ENCODE measurements at regions not wholly inside any gene's neighbourhood (a gene's known extent, or its start where the extent isn't known, plus 50 kb on each side); places are given as distances from the start of the nearest gene placed in this dataset.
"Not testable (repeated sequence)": the region's sequence is repeated elsewhere in the genome, so short reads cannot be mapped to it uniquely, and the experiment has no call there.

- DNase-seq = no peak
These were observed 664.0 kb downstream of the XPNPEP1 start for GRCh38 chr10:109259293-109259692.

DNA sequence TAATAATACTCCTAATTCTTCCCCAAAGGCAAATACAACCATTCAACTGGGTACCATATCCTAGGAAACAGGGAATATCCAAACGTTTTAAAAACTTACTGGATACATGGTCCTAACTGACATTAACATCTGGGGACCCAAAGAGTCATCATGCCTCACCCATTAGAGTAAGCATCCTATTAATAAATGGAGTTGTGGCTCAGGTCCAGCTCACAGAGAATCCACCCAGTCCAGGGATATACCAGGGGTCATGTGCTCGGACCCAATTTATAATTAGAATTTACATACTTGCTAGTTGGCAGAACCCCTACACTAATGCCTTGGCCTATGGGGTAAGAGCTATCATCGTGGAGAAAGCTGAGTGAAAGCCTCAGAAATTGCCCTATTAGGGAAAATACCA is 670.0 kb downstream of the XPNPEP1 start:
- DNase-seq = no peak

- DNase-seq = no peak
These were observed 673.2 kb downstream of the XPNPEP1 start for GRCh38 chr10:109250152-109250551.

DNA sequence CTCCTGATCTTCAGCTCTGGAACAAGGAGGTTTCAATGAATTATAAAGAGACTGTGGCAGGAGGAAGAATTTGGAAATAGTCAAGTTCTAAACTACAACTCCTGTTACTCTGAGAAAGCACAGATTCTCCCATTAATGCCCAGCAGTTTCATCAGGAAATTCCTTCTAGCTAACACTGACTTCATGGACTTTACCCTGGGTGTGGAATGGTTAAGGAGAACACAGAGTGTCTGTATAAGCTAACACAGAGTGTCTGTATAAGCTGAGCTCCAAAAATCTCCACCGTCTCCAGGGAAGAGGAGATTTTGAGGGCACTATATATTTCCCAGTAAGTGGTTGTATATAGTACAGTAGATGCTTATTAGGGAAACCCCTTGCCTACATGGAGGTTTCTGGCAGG is 675.5 kb downstream of the XPNPEP1 start:
- no peak for DNase-seq

- no peak for DNase-seq
These were observed 677.5 kb downstream of the XPNPEP1 start for GRCh38 chr10:109245821-109246220.

DNA sequence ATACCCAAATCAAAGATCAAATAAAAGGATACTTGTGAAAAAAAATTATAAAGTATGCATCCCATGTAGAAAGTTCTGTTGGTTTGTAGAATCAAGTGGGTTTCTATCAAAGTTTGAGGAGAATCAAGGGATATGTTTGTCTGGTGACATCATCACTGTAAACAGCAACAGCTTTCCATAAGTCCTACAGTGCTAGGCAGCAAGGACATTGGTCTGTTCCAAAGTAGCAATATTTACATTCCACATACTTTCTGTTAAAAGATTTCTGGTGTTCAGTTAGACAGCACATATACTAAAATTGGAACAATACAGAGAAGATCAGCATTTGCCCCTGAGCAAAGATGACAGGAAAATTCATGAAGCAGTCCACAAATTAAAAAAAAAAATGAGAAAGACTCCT is 683.9 kb downstream of the XPNPEP1 start:
- DNase-seq = no peak

- DNase-seq = no peak
These were observed 685.6 kb downstream of the XPNPEP1 start for GRCh38 chr10:109237682-109238081.

DNA sequence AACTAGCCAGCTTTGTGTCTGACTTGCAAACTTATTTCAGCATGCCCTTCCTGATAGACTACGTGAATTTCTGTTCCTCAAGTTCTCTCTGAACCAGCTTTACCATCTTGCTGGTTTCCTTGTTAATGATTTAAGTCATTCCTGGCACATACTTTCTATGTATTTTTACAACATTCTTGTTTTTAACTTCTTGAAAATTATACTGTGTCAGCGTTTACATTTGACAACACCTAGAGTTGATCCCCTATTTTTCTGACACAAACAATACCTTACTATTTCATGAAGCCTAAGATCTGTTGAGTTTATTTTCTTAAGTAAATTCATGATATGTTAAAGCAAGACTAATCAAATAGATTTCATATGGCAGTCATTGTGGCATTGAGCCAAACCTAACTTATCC is 686.3 kb downstream of the XPNPEP1 start:
- DNase-seq = no peak

DNA sequence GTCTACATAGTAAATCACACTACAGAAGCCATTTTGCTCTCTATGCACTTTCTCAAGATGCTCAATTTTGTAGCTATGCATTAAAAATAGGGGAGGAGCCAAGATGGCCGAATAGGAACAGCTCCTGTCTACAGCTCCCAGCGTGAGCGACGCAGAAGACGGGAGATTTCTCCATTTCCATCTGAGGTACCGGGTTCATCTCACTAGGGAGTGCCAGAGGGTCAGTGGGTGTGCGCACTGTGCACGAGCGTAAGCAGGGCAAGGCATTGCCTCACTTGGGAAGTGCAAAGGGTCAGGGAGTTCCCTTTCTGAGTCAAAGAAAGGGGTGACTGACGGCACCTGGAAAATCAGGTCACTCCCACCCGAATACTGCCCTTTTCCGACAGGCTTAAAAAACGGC is 699.8 kb downstream of the XPNPEP1 start:
- DNase-seq = not testable (repeated sequence)

- no peak for DNase-seq
These were observed 703.2 kb downstream of the XPNPEP1 start for GRCh38 chr10:109219935-109220605.

DNA sequence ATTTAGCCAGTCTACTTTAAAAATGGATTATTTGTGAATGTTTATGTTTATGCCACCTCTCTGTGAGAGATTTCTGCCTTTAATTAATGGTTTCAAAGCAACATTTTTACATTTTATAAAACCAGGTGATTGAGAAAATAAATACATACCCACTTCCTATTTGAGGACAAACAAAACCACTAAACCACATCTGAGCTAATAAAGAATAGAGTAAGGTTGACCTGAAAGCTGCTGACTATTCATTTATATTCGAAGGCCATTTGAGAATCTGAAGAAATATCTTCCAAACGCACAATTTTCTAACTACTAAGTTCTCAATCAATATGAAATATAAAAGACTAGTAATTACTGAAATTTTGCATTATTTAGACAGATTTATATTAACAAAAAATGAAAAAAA is 705.1 kb downstream of the XPNPEP1 start:
- DNase-seq = no peak

- DNase-seq = no peak
These were observed 707.8 kb downstream of the XPNPEP1 start for GRCh38 chr10:109215291-109216075.

- not testable (repeated sequence) for DNase-seq
These were observed 708.4 kb downstream of the XPNPEP1 start for GRCh38 chr10:109214891-109215290.

DNA sequence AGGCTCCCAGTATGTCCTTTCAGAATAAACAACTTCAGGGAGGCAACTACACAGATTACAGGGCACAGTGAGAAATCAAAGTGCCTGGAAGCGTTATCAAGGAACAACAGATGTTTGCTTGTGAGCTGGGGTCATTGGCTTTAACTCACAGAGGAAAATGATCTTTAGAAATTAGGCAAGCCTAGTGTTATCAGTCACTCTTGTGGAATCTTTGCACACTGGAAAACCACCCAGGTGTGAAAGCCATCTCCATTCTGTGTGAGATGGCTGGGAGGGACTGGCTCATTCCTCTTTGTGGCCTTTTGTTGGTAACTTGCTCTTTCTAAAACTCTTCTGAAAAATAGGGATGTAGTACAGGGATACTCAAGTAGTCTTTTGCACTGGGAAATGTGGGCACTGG is 716.0 kb downstream of the XPNPEP1 start:
- DNase-seq = no peak

DNA sequence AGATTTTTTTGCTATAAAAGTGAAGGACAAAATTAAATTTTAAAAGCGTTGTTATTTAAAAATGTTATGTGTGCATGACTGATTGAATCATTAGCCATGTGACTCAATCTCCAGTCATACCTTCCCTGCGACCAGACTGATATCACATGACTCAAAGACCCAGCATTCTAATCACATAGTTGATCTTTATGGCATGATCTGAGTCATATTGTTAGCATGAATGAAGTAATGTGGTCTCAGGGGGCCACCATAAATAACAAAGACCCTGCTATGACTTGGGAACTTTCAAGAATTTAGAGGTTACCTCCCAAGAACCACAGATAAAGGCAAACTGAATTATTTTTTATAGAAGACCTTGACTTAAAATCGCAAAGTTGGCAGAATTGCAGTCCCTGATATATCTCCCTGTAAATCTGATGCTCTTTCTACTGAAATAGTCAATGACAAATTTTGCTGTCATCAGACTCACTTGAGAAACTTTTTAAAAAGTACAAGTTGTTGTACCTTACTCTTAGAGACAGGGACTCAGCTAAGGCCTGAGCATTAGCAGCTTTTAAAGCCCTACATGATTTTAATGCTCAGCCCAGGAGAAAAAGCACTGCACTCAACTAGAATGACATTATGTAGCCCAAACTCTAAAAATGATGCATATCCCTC is 717.3 kb downstream of the XPNPEP1 start:
- no peak for DNase-seq

DNA sequence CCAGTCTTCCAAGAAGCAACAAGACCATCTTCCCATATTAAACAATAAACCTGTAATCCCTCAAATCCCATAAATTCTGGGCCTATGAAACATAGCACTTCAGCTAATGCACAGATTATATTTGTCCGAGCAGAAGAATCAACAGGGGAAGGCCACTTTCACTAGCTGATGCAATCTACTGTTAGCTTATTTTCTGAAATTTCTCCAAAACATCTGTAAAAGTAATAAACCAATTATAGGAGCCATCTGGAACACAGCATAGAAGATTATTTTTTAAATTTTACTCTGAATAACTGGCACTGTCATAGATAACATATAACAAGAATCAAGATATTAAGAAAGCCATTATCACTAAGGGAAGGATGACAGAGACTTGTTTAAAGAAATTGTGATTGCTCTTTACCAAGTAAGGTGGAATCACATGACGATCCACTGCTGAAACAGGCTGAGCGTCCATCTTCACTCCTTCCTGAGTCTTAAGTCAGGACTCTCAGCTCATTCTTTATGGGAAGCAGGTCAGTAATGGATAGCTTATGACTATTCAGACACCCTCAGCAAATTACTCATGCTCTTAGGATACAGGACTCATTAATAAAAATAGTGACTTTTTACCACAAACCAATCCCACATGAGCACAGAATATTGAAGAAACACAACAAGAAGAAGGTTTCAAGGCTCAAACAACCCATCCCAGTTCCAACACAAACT is 719.5 kb downstream of the XPNPEP1 start:
- DNase-seq = no peak

DNA sequence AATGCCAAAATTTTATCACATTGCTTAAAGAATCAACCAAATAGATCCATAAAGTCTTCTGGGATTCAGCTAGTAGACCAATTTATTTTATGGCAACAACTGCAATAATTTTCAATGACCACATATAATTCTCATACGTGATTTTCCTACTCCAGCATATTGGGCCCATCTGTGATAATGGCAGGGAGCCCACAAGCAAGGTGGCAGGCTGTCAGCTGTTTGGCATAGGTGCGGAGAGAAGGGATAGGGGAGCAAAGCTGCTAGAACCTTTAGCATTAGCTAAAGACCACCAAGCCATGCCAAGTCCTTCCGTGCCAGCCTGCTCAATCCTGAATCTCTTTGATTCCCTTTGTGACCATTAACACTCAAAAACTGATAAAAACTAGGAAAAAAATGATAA is 721.2 kb downstream of the XPNPEP1 start:
- no peak for DNase-seq

GRCh38 chr10:109200646-109201045 is 722.7 kb downstream of the XPNPEP1 start:
- DNase-seq = no peak

- DNase-seq = no peak
These were observed 731.5 kb downstream of the XPNPEP1 start for GRCh38 chr10:109191823-109192222.

DNA sequence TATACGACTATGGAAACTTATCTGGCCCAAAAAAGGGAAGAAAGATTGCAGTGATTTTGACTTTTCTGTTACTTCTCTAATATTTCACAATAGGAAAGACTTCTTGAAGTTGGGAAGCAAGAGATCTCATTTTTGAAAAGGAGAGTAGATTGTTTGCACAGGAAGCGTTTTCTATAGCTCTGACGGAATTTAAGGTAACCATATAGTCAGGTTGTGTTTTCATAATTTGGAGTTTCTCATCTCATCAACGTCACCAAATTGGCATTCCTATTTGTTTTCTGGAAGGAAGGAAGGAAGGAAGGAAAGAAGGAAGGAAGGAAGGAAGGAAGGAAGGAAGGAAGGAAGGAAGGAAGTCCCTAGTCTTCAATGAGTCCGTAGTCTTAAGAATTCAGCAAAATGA is 732.0 kb downstream of the XPNPEP1 start:
- DNase-seq = no peak

DNA sequence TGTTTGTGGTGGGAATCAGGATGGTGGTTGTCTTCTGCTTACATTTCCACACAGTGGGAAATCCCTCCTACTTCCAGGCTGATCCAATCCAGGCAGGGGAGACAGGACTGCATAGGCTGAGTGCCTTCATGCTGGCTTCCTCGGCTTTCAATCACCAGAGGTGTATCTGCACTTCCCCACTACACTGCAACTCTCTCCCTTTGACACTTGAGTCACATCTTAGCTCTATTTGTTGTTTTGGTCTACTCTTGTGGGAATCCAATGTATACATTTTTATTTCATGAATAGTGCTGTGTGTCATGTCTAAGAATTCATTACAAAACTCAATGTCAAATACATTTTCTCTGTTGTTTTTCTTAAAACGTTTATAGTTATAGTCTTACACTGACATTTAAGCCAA is 735.6 kb downstream of the XPNPEP1 start:
- no peak for DNase-seq

DNA sequence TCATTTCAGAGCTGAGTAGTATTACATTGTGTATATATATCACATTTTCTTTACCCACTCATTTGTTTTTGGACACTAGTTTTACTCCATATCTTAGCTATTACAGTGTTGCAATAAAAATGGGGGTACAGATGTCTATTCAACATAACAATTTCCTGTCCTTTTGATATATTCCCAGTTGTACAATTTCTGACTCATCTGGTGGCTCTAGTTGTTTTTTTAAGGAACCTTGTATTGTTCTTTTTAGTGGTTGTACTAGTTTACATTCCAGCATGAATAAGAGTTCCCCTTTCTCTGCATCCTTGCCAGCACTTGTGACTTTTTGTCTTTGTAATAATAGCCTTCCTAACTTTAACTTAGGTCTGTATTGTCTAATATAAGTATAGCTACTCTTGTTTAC is 739.9 kb downstream of the XPNPEP1 start:
- no peak for DNase-seq

- no peak for DNase-seq
These were observed 744.7 kb downstream of the XPNPEP1 start for GRCh38 chr10:109178591-109178990.
